HEK293T (cell line): ENCODE measurements at regions not wholly inside any gene's neighbourhood (a gene's known extent, or its start where the extent isn't known, plus 50 kb on each side); places are given as distances from the start of the nearest gene placed in this dataset.

Experiments used
- BHLHE40 ChIP-seq: fragments of 450-650 bp; IDR thresholded peaks from 2 replicates; pipeline ENCODE4 v1.6.1; 2016; ENCODE audit warnings: mild to moderate bottlenecking, moderate library complexity, borderline replicate concordance
- CTBP1 ChIP-seq: fragments of 450-650 bp; IDR thresholded peaks from 2 replicates; pipeline ENCODE4 v1.6.1; 2016; ENCODE audit warnings: borderline replicate concordance
- ELF4 ChIP-seq: fragments of 450-650 bp; IDR thresholded peaks from 2 replicates; pipeline ENCODE4 v1.6.1; 2017; ENCODE audit warnings: antibody characterized with exemption
- FOXA1 ChIP-seq: fragments of 450-650 bp; IDR thresholded peaks from 2 replicates; pipeline ENCODE4 v1.6.1; 2016; ENCODE audit warnings: mild to moderate bottlenecking
- FOXK2 ChIP-seq: fragments of 450-650 bp; IDR thresholded peaks from 2 replicates; pipeline ENCODE4 v1.6.1; 2016; ENCODE audit warnings: mild to moderate bottlenecking
- FOXM1 ChIP-seq: fragments of 450-650 bp; IDR thresholded peaks from 2 replicates; pipeline ENCODE4 v1.6.1; 2017; ENCODE audit warnings: mild to moderate bottlenecking, borderline replicate concordance
- HDGF ChIP-seq: fragments of 450-650 bp; IDR thresholded peaks from 2 replicates; pipeline ENCODE4 v1.6.1; 2017; ENCODE audit warnings: antibody characterized with exemption, borderline replicate concordance
- NFRKB ChIP-seq: fragments of 450-650 bp; IDR thresholded peaks from 2 replicates; pipeline ENCODE4 v1.6.1; 2016; ENCODE audit warnings: mild to moderate bottlenecking, moderate library complexity
- PKNOX1 ChIP-seq: fragments of 450-650 bp; IDR thresholded peaks from 2 replicates; pipeline ENCODE4 v1.6.1; 2016
- SP1 ChIP-seq: fragments of 450-650 bp; IDR thresholded peaks from 2 replicates; pipeline ENCODE4 v1.6.1; 2017
- SUZ12 ChIP-seq: fragments of 450-650 bp; IDR thresholded peaks from 2 replicates; pipeline ENCODE4 v1.6.1; 2016; ENCODE audit warnings: mild to moderate bottlenecking
- TARDBP ChIP-seq: fragments of 450-650 bp; IDR thresholded peaks from 2 replicates; pipeline ENCODE4 v1.6.1; 2016
- ZNF384 ChIP-seq: fragments of 450-650 bp; IDR thresholded peaks from 2 replicates; pipeline ENCODE4 v1.6.1; 2016

GRCh38 chr7:121488111-121488650 is 92.1 kb upstream of the FAM3C start:
- TF ChIP-seq FOXM1 (no peak), SUZ12 (no peak), ELF4 (no peak), PKNOX1 (no peak), SP1 (no peak), FOXA1 (no peak), FOXK2 (no peak), TARDBP (no peak), ZNF384 (no peak), NFRKB (no peak), HDGF (no peak), BHLHE40 (no peak), CTBP1 (no peak)
